ENCODE measurements at regions not wholly inside any gene's neighbourhood (a gene's known extent, or its start where the extent isn't known, plus 50 kb on each side); places are given as distances from the start of the nearest gene placed in this dataset.

- peaks cover 5% of the 10 kb centered on the region for H3K36me3 ChIP-seq (ENCODE audit: insufficient read depth)
- no peak overlapping the region for H3K4me2 ChIP-seq
- H3K27ac Mint-ChIP-seq: no peak overlapping the region
- H4K20me1 ChIP-seq (replicated peaks; ENCODE audit: insufficient read depth): no peaks in the 10 kb centered on the region; the same call in 1 of the 2 replicates
- H3K4me3 ChIP-seq: no peak overlapping the region
- no peaks in the 10 kb centered on the region for H3F3A ChIP-seq (replicated peaks; ENCODE audit: low read depth)
- H3K4me3 Mint-ChIP-seq: no peak overlapping the region
- H3K9me3 Mint-ChIP-seq: peaks cover 10% of the 10 kb centered on the region; the same call in 2 of the 3 replicates
- no peaks in the 10 kb centered on the region for H3K79me2 ChIP-seq (replicated peaks; ENCODE audit: insufficient read depth)
- H3K4me1 ChIP-seq (ENCODE audit: insufficient read depth): no peaks in the 10 kb centered on the region
- DNase-seq (ENCODE audit: low spot score): no peak
- H3K9me2 ChIP-seq (ENCODE audit: insufficient read depth): no peaks in the 10 kb centered on the region
- ATAC-seq: no peak
- no peak overlapping the region for H2AFZ ChIP-seq
- H3K27me3 ChIP-seq (ENCODE audit: insufficient read depth): no peaks in the 10 kb centered on the region
- no peak for TF ChIP-seq STAT1 (IDR thresholded peaks at IDR 0.05; ENCODE audit: unreplicated experiment)
- no peak for TF ChIP-seq NANOG (IDR thresholded peaks at IDR 0.05; ENCODE audit: borderline replicate concordance)
- TF ChIP-seq, protein P1, sequence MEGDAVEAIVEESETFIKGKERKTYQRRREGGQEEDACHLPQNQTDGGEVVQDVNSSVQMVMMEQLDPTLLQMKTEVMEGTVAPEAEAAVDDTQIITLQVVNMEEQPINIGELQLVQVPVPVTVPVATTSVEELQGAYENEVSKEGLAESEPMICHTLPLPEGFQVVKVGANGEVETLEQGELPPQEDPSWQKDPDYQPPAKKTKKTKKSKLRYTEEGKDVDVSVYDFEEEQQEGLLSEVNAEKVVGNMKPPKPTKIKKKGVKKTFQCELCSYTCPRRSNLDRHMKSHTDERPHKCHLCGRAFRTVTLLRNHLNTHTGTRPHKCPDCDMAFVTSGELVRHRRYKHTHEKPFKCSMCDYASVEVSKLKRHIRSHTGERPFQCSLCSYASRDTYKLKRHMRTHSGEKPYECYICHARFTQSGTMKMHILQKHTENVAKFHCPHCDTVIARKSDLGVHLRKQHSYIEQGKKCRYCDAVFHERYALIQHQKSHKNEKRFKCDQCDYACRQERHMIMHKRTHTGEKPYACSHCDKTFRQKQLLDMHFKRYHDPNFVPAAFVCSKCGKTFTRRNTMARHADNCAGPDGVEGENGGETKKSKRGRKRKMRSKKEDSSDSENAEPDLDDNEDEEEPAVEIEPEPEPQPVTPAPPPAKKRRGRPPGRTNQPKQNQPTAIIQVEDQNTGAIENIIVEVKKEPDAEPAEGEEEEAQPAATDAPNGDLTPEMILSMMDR (conservative IDR thresholded peaks at IDR 0.05; ENCODE audit: low read depth in 2 of 2): no peak
- TF ChIP-seq CREB1 (CRISPR knock-in tag; IDR thresholded peaks at IDR 0.05; ENCODE audit: low read depth): no peak
- TF ChIP-seq, protein P2, sequence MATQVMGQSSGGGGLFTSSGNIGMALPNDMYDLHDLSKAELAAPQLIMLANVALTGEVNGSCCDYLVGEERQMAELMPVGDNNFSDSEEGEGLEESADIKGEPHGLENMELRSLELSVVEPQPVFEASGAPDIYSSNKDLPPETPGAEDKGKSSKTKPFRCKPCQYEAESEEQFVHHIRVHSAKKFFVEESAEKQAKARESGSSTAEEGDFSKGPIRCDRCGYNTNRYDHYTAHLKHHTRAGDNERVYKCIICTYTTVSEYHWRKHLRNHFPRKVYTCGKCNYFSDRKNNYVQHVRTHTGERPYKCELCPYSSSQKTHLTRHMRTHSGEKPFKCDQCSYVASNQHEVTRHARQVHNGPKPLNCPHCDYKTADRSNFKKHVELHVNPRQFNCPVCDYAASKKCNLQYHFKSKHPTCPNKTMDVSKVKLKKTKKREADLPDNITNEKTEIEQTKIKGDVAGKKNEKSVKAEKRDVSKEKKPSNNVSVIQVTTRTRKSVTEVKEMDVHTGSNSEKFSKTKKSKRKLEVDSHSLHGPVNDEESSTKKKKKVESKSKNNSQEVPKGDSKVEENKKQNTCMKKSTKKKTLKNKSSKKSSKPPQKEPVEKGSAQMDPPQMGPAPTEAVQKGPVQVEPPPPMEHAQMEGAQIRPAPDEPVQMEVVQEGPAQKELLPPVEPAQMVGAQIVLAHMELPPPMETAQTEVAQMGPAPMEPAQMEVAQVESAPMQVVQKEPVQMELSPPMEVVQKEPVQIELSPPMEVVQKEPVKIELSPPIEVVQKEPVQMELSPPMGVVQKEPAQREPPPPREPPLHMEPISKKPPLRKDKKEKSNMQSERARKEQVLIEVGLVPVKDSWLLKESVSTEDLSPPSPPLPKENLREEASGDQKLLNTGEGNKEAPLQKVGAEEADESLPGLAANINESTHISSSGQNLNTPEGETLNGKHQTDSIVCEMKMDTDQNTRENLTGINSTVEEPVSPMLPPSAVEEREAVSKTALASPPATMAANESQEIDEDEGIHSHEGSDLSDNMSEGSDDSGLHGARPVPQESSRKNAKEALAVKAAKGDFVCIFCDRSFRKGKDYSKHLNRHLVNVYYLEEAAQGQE (IDR thresholded peaks at IDR 0.05; ENCODE audit: unreplicated experiment): no peak
- TF ChIP-seq, protein P3, sequence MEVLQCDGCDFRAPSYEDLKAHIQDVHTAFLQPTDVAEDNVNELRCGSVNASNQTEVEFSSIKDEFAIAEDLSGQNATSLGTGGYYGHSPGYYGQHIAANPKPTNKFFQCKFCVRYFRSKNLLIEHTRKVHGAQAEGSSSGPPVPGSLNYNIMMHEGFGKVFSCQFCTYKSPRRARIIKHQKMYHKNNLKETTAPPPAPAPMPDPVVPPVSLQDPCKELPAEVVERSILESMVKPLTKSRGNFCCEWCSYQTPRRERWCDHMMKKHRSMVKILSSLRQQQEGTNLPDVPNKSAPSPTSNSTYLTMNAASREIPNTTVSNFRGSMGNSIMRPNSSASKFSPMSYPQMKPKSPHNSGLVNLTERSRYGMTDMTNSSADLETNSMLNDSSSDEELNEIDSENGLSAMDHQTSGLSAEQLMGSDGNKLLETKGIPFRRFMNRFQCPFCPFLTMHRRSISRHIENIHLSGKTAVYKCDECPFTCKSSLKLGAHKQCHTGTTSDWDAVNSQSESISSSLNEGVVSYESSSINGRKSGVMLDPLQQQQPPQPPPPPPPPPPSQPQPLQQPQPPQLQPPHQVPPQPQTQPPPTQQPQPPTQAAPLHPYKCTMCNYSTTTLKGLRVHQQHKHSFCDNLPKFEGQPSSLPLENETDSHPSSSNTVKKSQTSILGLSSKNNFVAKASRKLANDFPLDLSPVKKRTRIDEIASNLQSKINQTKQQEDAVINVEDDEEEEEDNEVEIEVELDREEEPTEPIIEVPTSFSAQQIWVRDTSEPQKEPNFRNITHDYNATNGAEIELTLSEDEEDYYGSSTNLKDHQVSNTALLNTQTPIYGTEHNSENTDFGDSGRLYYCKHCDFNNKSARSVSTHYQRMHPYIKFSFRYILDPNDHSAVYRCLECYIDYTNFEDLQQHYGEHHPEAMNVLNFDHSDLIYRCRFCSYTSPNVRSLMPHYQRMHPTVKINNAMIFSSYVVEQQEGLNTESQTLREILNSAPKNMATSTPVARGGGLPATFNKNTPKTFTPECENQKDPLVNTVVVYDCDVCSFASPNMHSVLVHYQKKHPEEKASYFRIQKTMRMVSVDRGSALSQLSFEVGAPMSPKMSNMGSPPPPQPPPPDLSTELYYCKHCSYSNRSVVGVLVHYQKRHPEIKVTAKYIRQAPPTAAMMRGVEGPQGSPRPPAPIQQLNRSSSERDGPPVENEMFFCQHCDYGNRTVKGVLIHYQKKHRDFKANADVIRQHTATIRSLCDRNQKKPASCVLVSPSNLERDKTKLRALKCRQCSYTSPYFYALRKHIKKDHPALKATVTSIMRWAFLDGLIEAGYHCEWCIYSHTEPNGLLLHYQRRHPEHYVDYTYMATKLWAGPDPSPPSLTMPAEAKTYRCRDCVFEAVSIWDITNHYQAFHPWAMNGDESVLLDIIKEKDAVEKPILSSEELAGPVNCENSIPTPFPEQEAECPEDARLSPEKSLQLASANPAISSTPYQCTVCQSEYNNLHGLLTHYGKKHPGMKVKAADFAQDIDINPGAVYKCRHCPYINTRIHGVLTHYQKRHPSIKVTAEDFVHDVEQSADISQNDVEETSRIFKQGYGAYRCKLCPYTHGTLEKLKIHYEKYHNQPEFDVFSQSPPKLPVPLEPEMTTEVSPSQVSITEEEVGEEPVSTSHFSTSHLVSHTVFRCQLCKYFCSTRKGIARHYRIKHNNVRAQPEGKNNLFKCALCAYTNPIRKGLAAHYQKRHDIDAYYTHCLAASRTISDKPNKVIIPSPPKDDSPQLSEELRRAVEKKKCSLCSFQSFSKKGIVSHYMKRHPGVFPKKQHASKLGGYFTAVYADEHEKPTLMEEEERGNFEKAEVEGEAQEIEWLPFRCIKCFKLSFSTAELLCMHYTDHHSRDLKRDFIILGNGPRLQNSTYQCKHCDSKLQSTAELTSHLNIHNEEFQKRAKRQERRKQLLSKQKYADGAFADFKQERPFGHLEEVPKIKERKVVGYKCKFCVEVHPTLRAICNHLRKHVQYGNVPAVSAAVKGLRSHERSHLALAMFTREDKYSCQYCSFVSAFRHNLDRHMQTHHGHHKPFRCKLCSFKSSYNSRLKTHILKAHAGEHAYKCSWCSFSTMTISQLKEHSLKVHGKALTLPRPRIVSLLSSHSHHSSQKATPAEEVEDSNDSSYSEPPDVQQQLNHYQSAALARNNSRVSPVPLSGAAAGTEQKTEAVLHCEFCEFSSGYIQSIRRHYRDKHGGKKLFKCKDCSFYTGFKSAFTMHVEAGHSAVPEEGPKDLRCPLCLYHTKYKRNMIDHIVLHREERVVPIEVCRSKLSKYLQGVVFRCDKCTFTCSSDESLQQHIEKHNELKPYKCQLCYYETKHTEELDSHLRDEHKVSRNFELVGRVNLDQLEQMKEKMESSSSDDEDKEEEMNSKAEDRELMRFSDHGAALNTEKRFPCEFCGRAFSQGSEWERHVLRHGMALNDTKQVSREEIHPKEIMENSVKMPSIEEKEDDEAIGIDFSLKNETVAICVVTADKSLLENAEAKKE (CRISPR knock-in tag; IDR thresholded peaks at IDR 0.05): no peak
- TF ChIP-seq, protein P4, sequence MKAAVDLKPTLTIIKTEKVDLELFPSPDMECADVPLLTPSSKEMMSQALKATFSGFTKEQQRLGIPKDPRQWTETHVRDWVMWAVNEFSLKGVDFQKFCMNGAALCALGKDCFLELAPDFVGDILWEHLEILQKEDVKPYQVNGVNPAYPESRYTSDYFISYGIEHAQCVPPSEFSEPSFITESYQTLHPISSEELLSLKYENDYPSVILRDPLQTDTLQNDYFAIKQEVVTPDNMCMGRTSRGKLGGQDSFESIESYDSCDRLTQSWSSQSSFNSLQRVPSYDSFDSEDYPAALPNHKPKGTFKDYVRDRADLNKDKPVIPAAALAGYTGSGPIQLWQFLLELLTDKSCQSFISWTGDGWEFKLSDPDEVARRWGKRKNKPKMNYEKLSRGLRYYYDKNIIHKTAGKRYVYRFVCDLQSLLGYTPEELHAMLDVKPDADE (IDR thresholded peaks at IDR 0.05): no peak
- no peak for TF ChIP-seq EZH2 (IDR thresholded peaks at IDR 0.05; ENCODE audit: low read depth, unreplicated experiment)
- TF ChIP-seq POLR2AphosphoS5 (IDR thresholded peaks at IDR 0.05; ENCODE audit: low read depth): no peak
- no peak for TF ChIP-seq EZH2phosphoT487 (IDR thresholded peaks at IDR 0.05; ENCODE audit: unreplicated experiment)
- TF ChIP-seq ZNF114 (CRISPR knock-in tag; IDR thresholded peaks at IDR 0.05): no peak
- TF ChIP-seq ZNF331 (CRISPR knock-in tag; IDR thresholded peaks at IDR 0.05; ENCODE audit: low read depth): no peak
- no peak for TF ChIP-seq JUNB (IDR thresholded peaks at IDR 0.05; ENCODE audit: unreplicated experiment)
- H3K27ac ChIP-seq (ENCODE audit: low read depth): no peak overlapping the region
- H3K4me1 Mint-ChIP-seq: no peaks in the 10 kb centered on the region
- no peaks in the 10 kb centered on the region for H3K27me3 Mint-ChIP-seq (ENCODE audit: insufficient read depth, low read depth, poor library complexity)
- peaks cover 17% of the 10 kb centered on the region for H3K36me3 Mint-ChIP-seq (ENCODE audit: low read depth)
These were observed 69.2 kb upstream of the KIF26B start for GRCh38 chr1:245085508-245086095.
